Left colon (tissue), 2 donors: ENCODE measurements at regions not wholly inside any gene's neighbourhood (a gene's known extent, or its start where the extent isn't known, plus 50 kb on each side); places are given as distances from the start of the nearest gene placed in this dataset.

ENCODE experiments used
- ATAC-seq: fragments of 200-7000 bp; cut with Tn5 transposase; one replicate; pipeline ENCODE4 v1.9.1; 2020; ENCODE audit warnings: mild to moderate bottlenecking, moderate library complexity
- DNase-seq, 2 donors: peaks; one replicate each; pipeline ENCODE4 v3.0.0-alpha.2; 2020
- intact Hi-C, 2 donors: fragments of 100-400 bp; cut with DNase I in 1 of 2; cut with micrococcal nuclease in 1 of 2; formaldehyde crosslinking; loops; one replicate each; pipeline versions ENCODE4 v1.11.2 to v1.14.0; 2022; cut with DNase I, micrococcal nuclease
- donor health status: DM: no; HTN: no; CAD: no.
- donor health status: DM: yes; HTN: yes; CAD: no.

- intact Hi-C loops: no loop called here
- peak; percentile 23 to 59 for DNase-seq
- ATAC-seq: peak; percentile 77
Measured at GRCh38 chr1:114238053-114238452, 84.4 kb upstream of the SYT6 start.

GRCh38 chr1:114236517-114236916 is 82.8 kb upstream of the SYT6 start:
- intact Hi-C loops: no loop called here
- no peak for ATAC-seq
- no peak for DNase-seq

- peak; percentile 34 to 53 for DNase-seq
- ATAC-seq: peak; percentile 82
- intact Hi-C loops: no loop called here
Measured at GRCh38 chr1:114235960-114236359, 82.3 kb upstream of the SYT6 start.

GRCh38 chr1:114235281-114235680 is 81.6 kb upstream of the SYT6 start:
- DNase-seq (no peak), ATAC-seq (no peak)
- intact Hi-C loops: no loop called here

GRCh38 chr1:114234408-114235124 is 80.9 kb upstream of the SYT6 start:
- peak; percentile 15 to 41 for DNase-seq
- peak; percentile 71 for ATAC-seq
- intact Hi-C loops: no loop called here

- no peak for DNase-seq
- no peak for ATAC-seq
Measured at GRCh38 chr1:114232691-114233090, 79.0 kb upstream of the SYT6 start.

GRCh38 chr1:114231301-114231700 is 77.6 kb upstream of the SYT6 start:
- DNase-seq (no peak), ATAC-seq (no peak)
- intact Hi-C loops: no loop called here

More at GRCh38 chr1:114232691-114233090, 79.0 kb upstream of the SYT6 start:
- intact Hi-C loops: no loop called here

- ATAC-seq (no peak), DNase-seq (no peak)
- intact Hi-C loops: no loop called here
Measured at GRCh38 chr1:114229368-114229767, 75.7 kb upstream of the SYT6 start.

GRCh38 chr1:114227059-114227458 is 73.4 kb upstream of the SYT6 start:
- ATAC-seq (no peak), DNase-seq (no peak)
- intact Hi-C loops: no loop called here

- ATAC-seq (no peak), DNase-seq (no peak)
- intact Hi-C loops: no loop called here
Measured at GRCh38 chr1:114224196-114224907, 70.7 kb upstream of the SYT6 start.

- intact Hi-C loops: no loop called here
- DNase-seq (no peak), ATAC-seq (no peak)
Measured at GRCh38 chr1:114222920-114223319, 69.3 kb upstream of the SYT6 start.

- ATAC-seq: no peak
- intact Hi-C loops: no loop called here
- DNase-seq: no peak
Measured at GRCh38 chr1:114219172-114219868, 65.7 kb upstream of the SYT6 start.

- DNase-seq (no peak), ATAC-seq (no peak)
- intact Hi-C loops: no loop called here
Measured at GRCh38 chr1:114218361-114219171, 64.9 kb upstream of the SYT6 start.

GRCh38 chr1:114216431-114217173 is 62.9 kb upstream of the SYT6 start:
- no peak for DNase-seq
- intact Hi-C loops: no loop called here
- no peak for ATAC-seq

GRCh38 chr1:114215436-114215835 is 61.8 kb upstream of the SYT6 start:
- intact Hi-C loops: no loop called here
- ATAC-seq: no peak
- no peak for DNase-seq

GRCh38 chr1:114214016-114214415 is 60.3 kb upstream of the SYT6 start:
- ATAC-seq (no peak), DNase-seq (no peak)
- intact Hi-C loops: no loop called here

- DNase-seq (no peak), ATAC-seq (no peak)
- intact Hi-C loops: no loop called here
Measured at GRCh38 chr1:114209971-114210370, 56.3 kb upstream of the SYT6 start.

- no peak for ATAC-seq
Measured at GRCh38 chr1:114208714-114209113, 55.0 kb upstream of the SYT6 start.

GRCh38 chr1:114208106-114208505 is 54.4 kb upstream of the SYT6 start:
- no peak for DNase-seq
- intact Hi-C loops: no loop called here
- ATAC-seq: no peak

More at GRCh38 chr1:114208714-114209113, 55.0 kb upstream of the SYT6 start:
- DNase-seq: no peak
- intact Hi-C loops: no loop called here
